HG02678 (cell line): ENCODE measurements at regions not wholly inside any gene's neighbourhood (a gene's known extent, or its start where the extent isn't known, plus 50 kb on each side); places are given as distances from the start of the nearest gene placed in this dataset.

Source experiments
- ATAC-seq: cut with Tn5 transposase; IDR thresholded peaks from one replicate; pipeline ENCODE4 v1.9.1; 2021; ENCODE audit warnings: mild to moderate bottlenecking, moderate library complexity; ENCODE audit not compliant: unreplicated experiment

GRCh38 chr21:43348801-43349261 is 78.1 kb downstream of the SIK1 start:
- ATAC-seq = no peak

GRCh38 chr21:43348170-43348766 is 78.7 kb downstream of the SIK1 start:
- ATAC-seq = no peak

- no peak for ATAC-seq
Measured at GRCh38 chr21:43347461-43348169, 79.3 kb downstream of the SIK1 start.

- no peak for ATAC-seq
Measured at GRCh38 chr21:43346551-43346950, 80.4 kb downstream of the SIK1 start.

GRCh38 chr21:43345746-43346409 is 81.1 kb downstream of the SIK1 start:
- no peak for ATAC-seq

- ATAC-seq = no peak
Measured at GRCh38 chr21:43345046-43345745, 81.7 kb downstream of the SIK1 start.

- ATAC-seq = no peak
Measured at GRCh38 chr21:43343992-43344886, 82.7 kb downstream of the SIK1 start.

- no peak for ATAC-seq
Measured at GRCh38 chr21:43343095-43343991, 83.6 kb downstream of the SIK1 start.

GRCh38 chr21:43342301-43342881 is 84.5 kb downstream of the SIK1 start:
- ATAC-seq = no peak

- ATAC-seq = no peak
Measured at GRCh38 chr21:43341378-43342161, 85.4 kb downstream of the SIK1 start.

- no peak for ATAC-seq
Measured at GRCh38 chr21:43340491-43341377, 86.2 kb downstream of the SIK1 start.

- no peak for ATAC-seq
Measured at GRCh38 chr21:43339668-43340067, 87.3 kb downstream of the SIK1 start.

GRCh38 chr21:43338951-43339350 is 88.0 kb downstream of the SIK1 start:
- ATAC-seq = no peak

- ATAC-seq = no peak
Measured at GRCh38 chr21:43337901-43338655, 88.9 kb downstream of the SIK1 start.

- no peak for ATAC-seq
Measured at GRCh38 chr21:43335119-43335518, 91.8 kb downstream of the SIK1 start.

GRCh38 chr21:43334214-43334958 is 92.5 kb downstream of the SIK1 start:
- no peak for ATAC-seq
